Ovary (tissue), 7 donors: ENCODE measurements at regions not wholly inside any gene's neighbourhood (a gene's known extent, or its start where the extent isn't known, plus 50 kb on each side); places are given as distances from the start of the nearest gene placed in this dataset.

Experiments
- DNase-seq, 5 donors: peaks; one replicate each; pipeline ENCODE4 v3.0.0-alpha.2; 2019 to 2020
- H3K27ac ChIP-seq, 2 donors: fragments of 200-600 bp; one replicate each; pipeline versions ENCODE4 v1.5.1 to v1.8.0; 2019 to 2022
- H3K27me3 ChIP-seq: fragments of 200-600 bp; one replicate; pipeline ENCODE4 v1.8.0; 2022
- H3K36me3 ChIP-seq: fragments of 200-600 bp; sonication (generic); one replicate; pipeline ENCODE4 v1.5.1; 2019
- H3K4me1 ChIP-seq: one replicate; pipeline ENCODE4 v1.8.1; 2013; ENCODE audit warnings: mild to moderate bottlenecking, moderate library complexity; ENCODE audit not compliant: insufficient read depth
- H3K4me3 ChIP-seq: fragments of 200-600 bp; sonication (generic); one replicate; pipeline ENCODE4 v1.5.1; 2017
- H3K9me3 ChIP-seq, 2 donors: fragments of 200-600 bp in 1 of 2; sonication (generic) in 1 of 2; one replicate each; pipeline versions ENCODE4 v1.5.1 to v1.8.1; 2013 to 2019; ENCODE audit warnings: mild to moderate bottlenecking in 1 of 2, moderate library complexity in 1 of 2
- EP300 ChIP-seq: sonication (generic); formaldehyde crosslinking; IDR thresholded peaks from one replicate; pipeline ENCODE4 v1.6.1; 2017; ENCODE audit warnings: antibody characterized with exemption
- POLR2A ChIP-seq: fragments of 450-650 bp; IDR thresholded peaks from one replicate; pipeline ENCODE4 v1.6.1; 2017; ENCODE audit warnings: antibody characterized with exemption, mild to moderate bottlenecking, moderate library complexity
- WGBS, 3 donors: extraction: QIAGEN DNeasy Blood & Tissue Kit in 1 of 3; methylation state at CpG; one replicate each; pipeline versions ENCODE4 v1.1.5 to v1.1.7; 2013 to 2017; 5-methylcytosine and 5-hydroxymethylcytosine counted together
- intact Hi-C, 4 donors: fragments of 100-400 bp; cut with DNase I; formaldehyde crosslinking; loops; one replicate each; pipeline versions ENCODE4 v1.11.0 to v1.15.1; 2022 to 2023
- donor health status: DM: no; HTN: no; CAD: no; lungs with moderate emphysema.
- donor health status: DM: no; HTN: no; CAD: no.
- donor health status: Bipolar disorder and iron deficiency.
- donor health status: DM: no; HTN: no; CAD: no.
- donor health status: DM: yes; HTN: yes; CAD: no.

GRCh38 chr1:18580691-18581419 is 49.8 kb upstream of the PAX7 start:
- Histone ChIP-seq H3K27ac (no peak overlapping the region), H3K9me3 (no peaks in the 10 kb centered on the region), H3K4me1 (no peaks in the 10 kb centered on the region), H3K27me3 (no peaks in the 10 kb centered on the region), H3K36me3 (no peaks in the 10 kb centered on the region), H3K4me3 (no peak overlapping the region)
- TF ChIP-seq EP300 (no peak), POLR2A (no peak)
- no peak for DNase-seq
- 39 to 47% (median 41%) methylated on average over 13 of the region's 13 CpGs for WGBS, 3 donors
- intact Hi-C loops: no loop called here
